NOMO-1 (cell line): ENCODE measurements at regions not wholly inside any gene's neighbourhood (a gene's known extent, or its start where the extent isn't known, plus 50 kb on each side); places are given as distances from the start of the nearest gene placed in this dataset.
"Not testable (repeated sequence)": the region's sequence is repeated elsewhere in the genome, so short reads cannot be mapped to it uniquely, and the experiment has no call there.

Source experiments
- DNase-seq, 2 experiments: peaks; one replicate each; lab custom pipeline; 2025; ENCODE audit not compliant: unreplicated experiment in 2 of 2; lab: John Stamatoyannopoulos, UW

GRCh38 chr12:11535127-11535526 lies 114.3 kb upstream of the ETV6 start:
- DNase-seq: no peak

- DNase-seq: no peak
Observed at GRCh38 chr12:11539156-11539555, 110.3 kb upstream of the ETV6 start.

GRCh38 chr12:11540156-11540555 lies 109.3 kb upstream of the ETV6 start:
- no peak for DNase-seq

GRCh38 chr12:11540615-11541310 lies 108.7 kb upstream of the ETV6 start:
- DNase-seq: no peak

GRCh38 chr12:11542599-11542998 lies 106.9 kb upstream of the ETV6 start:
- DNase-seq: no peak

- DNase-seq: no peak
Observed at GRCh38 chr12:11543457-11544158, 105.9 kb upstream of the ETV6 start.

GRCh38 chr12:11545484-11546330 lies 103.8 kb upstream of the ETV6 start:
- DNase-seq: no peak

- DNase-seq: not testable (repeated sequence)
Observed at GRCh38 chr12:11546582-11547270, 102.7 kb upstream of the ETV6 start.

GRCh38 chr12:11547271-11547646 lies 102.2 kb upstream of the ETV6 start:
- DNase-seq: not testable (repeated sequence)

- no peak for DNase-seq
Observed at GRCh38 chr12:11549119-11549518, 100.4 kb upstream of the ETV6 start.

GRCh38 chr12:11553871-11554533 lies 95.5 kb upstream of the ETV6 start:
- DNase-seq: peak; percentile 22 to 66

- DNase-seq: no peak
Observed at GRCh38 chr12:11555195-11555594, 94.3 kb upstream of the ETV6 start.

GRCh38 chr12:11555743-11556625 lies 93.5 kb upstream of the ETV6 start:
- DNase-seq: no peak

- DNase-seq: no peak
Observed at GRCh38 chr12:11556682-11557081, 92.8 kb upstream of the ETV6 start.

GRCh38 chr12:11559626-11560340 lies 89.7 kb upstream of the ETV6 start:
- DNase-seq: no peak

- no peak for DNase-seq
Observed at GRCh38 chr12:11561411-11561810, 88.1 kb upstream of the ETV6 start.

- DNase-seq: no peak
Observed at GRCh38 chr12:11563785-11564739, 85.4 kb upstream of the ETV6 start.
